ENCODE measurements at regions not wholly inside any gene's neighbourhood (a gene's known extent, or its start where the extent isn't known, plus 50 kb on each side); places are given as distances from the start of the nearest gene placed in this dataset.

DNA sequence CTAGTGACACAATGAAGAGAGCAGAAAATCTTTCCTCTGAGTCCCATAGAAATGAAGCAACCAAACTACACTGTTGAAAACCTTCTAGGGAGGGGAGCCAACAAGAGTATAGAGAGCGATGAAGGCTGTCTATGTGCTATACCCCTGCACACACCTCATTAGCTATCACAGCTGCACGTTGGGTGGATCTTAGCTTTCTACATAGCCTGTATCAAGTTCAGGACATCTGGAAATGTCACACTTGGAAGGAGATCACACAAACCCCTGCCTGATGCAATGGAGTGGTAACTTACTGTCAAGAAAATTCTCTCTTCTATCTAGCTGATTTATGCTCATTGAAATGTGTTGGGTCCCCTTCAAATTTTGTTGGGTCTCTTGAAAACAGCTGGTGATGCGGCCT is 127.0 kb upstream of the NTRK2 start:
- H3K9me3 Mint-ChIP-seq = peaks cover 6 to 9% (median 6%) of the 10 kb centered on the region in 3 donors
- no peaks in the 10 kb centered on the region for H3K36me3 ChIP-seq (ENCODE audit: control insufficient read depth in 2 of 2, extremely low read depth in 1 of 2, insufficient read depth in 1 of 2, low read length in 1 of 2)
- no peak overlapping the region for H3K4me3 Mint-ChIP-seq
- H3K4me1 ChIP-seq (ENCODE audit: control insufficient read depth in 1 of 2, extremely low read depth in 1 of 2, insufficient read depth in 2 of 2, low read length in 2 of 2) = no peaks in the 10 kb centered on the region
- H3K4me1 Mint-ChIP-seq = no peaks in the 10 kb centered on the region
- H3K27ac Mint-ChIP-seq = no peak overlapping the region
- no peak for ATAC-seq (replicated peaks in 1 of 4)
- ChIA-PET CTCF (no interaction called here), POLR2A (no interaction called here)
- H3K27me3 Mint-ChIP-seq = no peaks in the 10 kb centered on the region
- DNase-seq = no peak
- H3K27ac ChIP-seq (ENCODE audit: low read length) = no peak overlapping the region
- no CpG with 5 or more reads among the region's 3 CpGs for WGBS (ENCODE audit: insufficient coverage)
- H3K4me3 ChIP-seq (ENCODE audit: control insufficient read depth in 1 of 2, extremely low read depth in 1 of 2, low read length in 1 of 2) = no peak overlapping the region
- H3K27me3 ChIP-seq (replicated peaks in 1 of 2; ENCODE audit: control insufficient read depth in 2 of 2, extremely low read depth in 1 of 2, insufficient read depth in 2 of 2, low read length in 1 of 2) = peaks cover 0 to 11% of the 10 kb centered on the region in 2 experiments
- no peaks in the 10 kb centered on the region for H3K9me3 ChIP-seq
- H3K36me3 Mint-ChIP-seq = no peaks in the 10 kb centered on the region

GRCh38 chr9:84554069-84554664 is 115.4 kb upstream of the NTRK2 start:
- Mint-ChIP-seq H3K4me3 (no peak overlapping the region), H3K27me3 (peaks cover 0 to 11% of the 10 kb centered on the region in 2 donors), H3K27ac (no peak overlapping the region), H3K36me3 (no peaks in the 10 kb centered on the region), H3K4me1 (no peaks in the 10 kb centered on the region), H3K9me3 (peaks cover 0 to 7% (median 3%) of the 10 kb centered on the region in 3 donors)
- Histone ChIP-seq H3K4me3 (ENCODE audit: control insufficient read depth in 1 of 2, extremely low read depth in 1 of 2, low read length in 1 of 2) (no peak overlapping the region), H3K4me1 (ENCODE audit: control insufficient read depth in 1 of 2, extremely low read depth in 1 of 2, insufficient read depth in 2 of 2, low read length in 2 of 2) (no peaks in the 10 kb centered on the region), H3K36me3 (ENCODE audit: control insufficient read depth in 2 of 2, extremely low read depth in 1 of 2, insufficient read depth in 1 of 2, low read length in 1 of 2) (no peaks in the 10 kb centered on the region), H3K27ac (ENCODE audit: low read length) (no peak overlapping the region), H3K27me3 (replicated peaks in 1 of 2; ENCODE audit: control insufficient read depth in 2 of 2, extremely low read depth in 1 of 2, insufficient read depth in 2 of 2, low read length in 1 of 2) (no peaks in the 10 kb centered on the region), H3K9me3 (no peaks in the 10 kb centered on the region)
- ChIA-PET POLR2A (no interaction called here), CTCF (no interaction called here)
- ATAC-seq (replicated peaks in 1 of 4) (no peak), DNase-seq (no peak)
- no CpG with 5 or more reads among the region's 1 CpG for WGBS (ENCODE audit: insufficient coverage)

- Mint-ChIP-seq H3K27ac (no peak overlapping the region), H3K4me3 (no peak overlapping the region), H3K27me3 (peaks cover 0 to 11% of the 10 kb centered on the region in 2 donors), H3K9me3 (peaks cover 0 to 7% (median 3%) of the 10 kb centered on the region in 3 donors), H3K4me1 (no peaks in the 10 kb centered on the region), H3K36me3 (no peaks in the 10 kb centered on the region)
- H3K4me1 ChIP-seq (ENCODE audit: control insufficient read depth in 1 of 2, extremely low read depth in 1 of 2, insufficient read depth in 2 of 2, low read length in 2 of 2) = no peaks in the 10 kb centered on the region
- H3K4me3 ChIP-seq (ENCODE audit: control insufficient read depth in 1 of 2, extremely low read depth in 1 of 2, low read length in 1 of 2) = no peak overlapping the region
- WGBS (ENCODE audit: insufficient coverage) = no CpG with 5 or more reads among the region's 1 CpG
- ATAC-seq (replicated peaks in 1 of 4) = no peak
- no peaks in the 10 kb centered on the region for H3K9me3 ChIP-seq
- POLR2A ChIA-PET = no interaction called here
- CTCF ChIA-PET = no interaction called here
- H3K36me3 ChIP-seq (ENCODE audit: control insufficient read depth in 2 of 2, extremely low read depth in 1 of 2, insufficient read depth in 1 of 2, low read length in 1 of 2) = no peaks in the 10 kb centered on the region
- H3K27ac ChIP-seq (ENCODE audit: low read length) = no peak overlapping the region
- H3K27me3 ChIP-seq (replicated peaks in 1 of 2; ENCODE audit: control insufficient read depth in 2 of 2, extremely low read depth in 1 of 2, insufficient read depth in 2 of 2, low read length in 1 of 2) = no peaks in the 10 kb centered on the region
- no peak for DNase-seq
Measured at GRCh38 chr9:84556556-84556955, 113.0 kb upstream of the NTRK2 start.

- no peaks in the 10 kb centered on the region for H3K9me3 ChIP-seq
- DNase-seq (no peak), ATAC-seq (replicated peaks in 1 of 4) (no peak)
- H3K4me1 ChIP-seq (ENCODE audit: control insufficient read depth in 1 of 2, extremely low read depth in 1 of 2, insufficient read depth in 2 of 2, low read length in 2 of 2) = no peaks in the 10 kb centered on the region
- Mint-ChIP-seq H3K27me3 (peaks cover 0 to 11% of the 10 kb centered on the region in 2 donors), H3K27ac (no peak overlapping the region), H3K4me1 (no peaks in the 10 kb centered on the region), H3K36me3 (no peaks in the 10 kb centered on the region), H3K4me3 (no peak overlapping the region), H3K9me3 (peaks cover 0 to 3% (median 0%) of the 10 kb centered on the region in 3 donors)
- H3K4me3 ChIP-seq (ENCODE audit: control insufficient read depth in 1 of 2, extremely low read depth in 1 of 2, low read length in 1 of 2) = no peak overlapping the region
- POLR2A ChIA-PET = no interaction called here
- WGBS (ENCODE audit: insufficient coverage) = 79% methylated on average over 3 of the region's 4 CpGs
- H3K36me3 ChIP-seq (ENCODE audit: control insufficient read depth in 2 of 2, extremely low read depth in 1 of 2, insufficient read depth in 1 of 2, low read length in 1 of 2) = no peaks in the 10 kb centered on the region
- H3K27ac ChIP-seq (ENCODE audit: low read length) = no peak overlapping the region
- H3K27me3 ChIP-seq (replicated peaks in 1 of 2; ENCODE audit: control insufficient read depth in 2 of 2, extremely low read depth in 1 of 2, insufficient read depth in 2 of 2, low read length in 1 of 2) = no peaks in the 10 kb centered on the region
- CTCF ChIA-PET = no interaction called here
Measured at GRCh38 chr9:84557751-84558150, 111.8 kb upstream of the NTRK2 start.

DNA sequence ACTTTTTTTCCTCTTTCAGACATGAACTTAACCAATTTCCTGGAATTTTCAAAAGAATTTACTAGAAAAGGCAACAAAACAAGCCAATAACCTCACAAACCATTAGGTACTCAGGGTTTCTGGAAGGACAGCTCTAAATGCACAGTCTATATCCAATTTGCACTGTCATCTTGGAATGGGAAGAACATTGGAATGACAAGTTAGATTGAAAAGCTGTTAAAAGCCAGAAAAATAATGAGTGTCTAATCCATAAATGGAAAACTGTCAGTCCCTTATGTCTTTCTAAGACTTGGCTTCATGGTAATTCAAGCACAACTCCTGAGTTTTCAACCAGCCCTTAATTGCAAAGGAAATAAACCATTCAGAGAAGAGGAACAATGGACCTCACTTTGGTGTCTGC is 105.8 kb upstream of the NTRK2 start:
- POLR2A ChIA-PET = no interaction called here
- DNase-seq (no peak), ATAC-seq (replicated peaks in 1 of 4) (no peak)
- no peaks in the 10 kb centered on the region for H3K4me1 Mint-ChIP-seq
- H3K4me3 ChIP-seq (ENCODE audit: control insufficient read depth in 1 of 2, extremely low read depth in 1 of 2, low read length in 1 of 2) = no peak overlapping the region
- peaks cover 0 to 5% of the 10 kb centered on the region in 2 donors for H3K27me3 Mint-ChIP-seq
- H3K27ac Mint-ChIP-seq = no peak overlapping the region
- CTCF ChIA-PET = no interaction called here
- no peaks in the 10 kb centered on the region for H3K9me3 Mint-ChIP-seq
- no peaks in the 10 kb centered on the region for H3K27me3 ChIP-seq (replicated peaks in 1 of 2; ENCODE audit: control insufficient read depth in 2 of 2, extremely low read depth in 1 of 2, insufficient read depth in 2 of 2, low read length in 1 of 2)
- no peaks in the 10 kb centered on the region for H3K4me1 ChIP-seq (ENCODE audit: control insufficient read depth in 1 of 2, extremely low read depth in 1 of 2, insufficient read depth in 2 of 2, low read length in 2 of 2)
- no peaks in the 10 kb centered on the region for H3K36me3 Mint-ChIP-seq
- H3K9me3 ChIP-seq = no peaks in the 10 kb centered on the region
- no peak overlapping the region for H3K27ac ChIP-seq (ENCODE audit: low read length)
- no peaks in the 10 kb centered on the region for H3K36me3 ChIP-seq (ENCODE audit: control insufficient read depth in 2 of 2, extremely low read depth in 1 of 2, insufficient read depth in 1 of 2, low read length in 1 of 2)
- H3K4me3 Mint-ChIP-seq = no peak overlapping the region

DNA sequence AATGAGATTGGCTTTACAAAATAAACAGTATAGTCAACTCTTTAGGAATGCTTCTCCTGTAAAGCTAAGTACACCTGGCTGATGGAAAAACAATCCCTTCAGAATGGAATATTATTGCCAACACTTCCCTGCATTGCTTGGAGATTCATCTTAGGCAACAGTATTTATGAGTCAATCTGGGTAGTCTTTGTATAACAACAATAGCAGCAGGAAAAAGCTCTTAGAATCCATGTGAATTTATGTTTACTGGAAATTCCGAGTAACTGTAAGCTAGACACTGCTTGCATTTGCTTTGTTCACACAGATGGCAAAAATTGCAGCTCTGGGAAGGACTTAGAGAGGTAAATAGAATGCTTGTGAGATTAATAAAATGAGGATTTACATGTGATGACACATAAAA is 101.7 kb upstream of the NTRK2 start:
- Histone ChIP-seq H3K27ac (ENCODE audit: low read length) (no peak overlapping the region), H3K9me3 (no peaks in the 10 kb centered on the region), H3K4me3 (ENCODE audit: control insufficient read depth in 1 of 2, extremely low read depth in 1 of 2, low read length in 1 of 2) (no peak overlapping the region), H3K4me1 (ENCODE audit: control insufficient read depth in 1 of 2, extremely low read depth in 1 of 2, insufficient read depth in 2 of 2, low read length in 2 of 2) (no peaks in the 10 kb centered on the region), H3K36me3 (ENCODE audit: control insufficient read depth in 2 of 2, extremely low read depth in 1 of 2, insufficient read depth in 1 of 2, low read length in 1 of 2) (no peaks in the 10 kb centered on the region), H3K27me3 (replicated peaks in 1 of 2; ENCODE audit: control insufficient read depth in 2 of 2, extremely low read depth in 1 of 2, insufficient read depth in 2 of 2, low read length in 1 of 2) (no peaks in the 10 kb centered on the region)
- CTCF ChIA-PET = no interaction called here
- POLR2A ChIA-PET = no interaction called here
- DNase-seq = no peak
- no peak overlapping the region for H3K4me3 Mint-ChIP-seq
- H3K27me3 Mint-ChIP-seq = peaks cover 0 to 7% of the 10 kb centered on the region in 2 donors
- H3K36me3 Mint-ChIP-seq = no peaks in the 10 kb centered on the region
- no CpG with 5 or more reads among the region's 1 CpG for WGBS (ENCODE audit: insufficient coverage)
- ATAC-seq (replicated peaks in 1 of 4) = no peak
- H3K9me3 Mint-ChIP-seq = no peaks in the 10 kb centered on the region
- H3K4me1 Mint-ChIP-seq = no peaks in the 10 kb centered on the region
- H3K27ac Mint-ChIP-seq = no peak overlapping the region

GRCh38 chr9:84570482-84571154 is 98.9 kb upstream of the NTRK2 start:
- no peak overlapping the region for H3K27ac Mint-ChIP-seq
- no peaks in the 10 kb centered on the region for H3K4me1 ChIP-seq (ENCODE audit: control insufficient read depth in 1 of 2, extremely low read depth in 1 of 2, insufficient read depth in 2 of 2, low read length in 2 of 2)
- H3K27me3 ChIP-seq (replicated peaks in 1 of 2; ENCODE audit: control insufficient read depth in 2 of 2, extremely low read depth in 1 of 2, insufficient read depth in 2 of 2, low read length in 1 of 2) = no peaks in the 10 kb centered on the region
- ChIA-PET CTCF (no interaction called here), POLR2A (no interaction called here)
- ATAC-seq (replicated peaks in 1 of 4) = no peak
- H3K27ac ChIP-seq (ENCODE audit: low read length) = no peak overlapping the region
- H3K36me3 Mint-ChIP-seq = no peaks in the 10 kb centered on the region
- H3K9me3 Mint-ChIP-seq = no peaks in the 10 kb centered on the region
- no peak for DNase-seq
- no peaks in the 10 kb centered on the region for H3K9me3 ChIP-seq
- H3K27me3 Mint-ChIP-seq = peaks cover 0 to 16% of the 10 kb centered on the region in 2 donors
- no peaks in the 10 kb centered on the region for H3K4me1 Mint-ChIP-seq
- no peaks in the 10 kb centered on the region for H3K36me3 ChIP-seq (ENCODE audit: control insufficient read depth in 2 of 2, extremely low read depth in 1 of 2, insufficient read depth in 1 of 2, low read length in 1 of 2)
- H3K4me3 Mint-ChIP-seq = no peak overlapping the region
- no peak overlapping the region for H3K4me3 ChIP-seq (ENCODE audit: control insufficient read depth in 1 of 2, extremely low read depth in 1 of 2, low read length in 1 of 2)
- WGBS (ENCODE audit: insufficient coverage) = no CpG with 5 or more reads among the region's 2 CpGs
